Neural progenitor cell (in vitro differentiated cells): ENCODE measurements at regions not wholly inside any gene's neighbourhood (a gene's known extent, or its start where the extent isn't known, plus 50 kb on each side); places are given as distances from the start of the nearest gene placed in this dataset.

Experiments used
- DNase-seq: peaks from one replicate; pipeline ENCODE4 v3.0.0-alpha.2; 2016; ENCODE audit warnings: low spot score
- H2AFZ ChIP-seq: fragments of 200-600 bp; sonication (generic); replicated peaks from 2 replicates; pipeline ENCODE4 v1.6.1; 2016; ENCODE audit warnings: antibody characterized with exemption
- H3F3A ChIP-seq: fragments of 200-600 bp; sonication (generic); 2 replicates; pipeline ENCODE4 v1.6.1; 2016; ENCODE audit warnings: antibody characterized with exemption, low read depth
- H3K27ac ChIP-seq: fragments of 200-600 bp; sonication (generic); 2 replicates; pipeline ENCODE4 v1.5.1; 2016; ENCODE audit warnings: mild to moderate bottlenecking
- H3K27me3 ChIP-seq: fragments of 200-600 bp; sonication (generic); 2 replicates; pipeline ENCODE4 v1.6.1; 2016; ENCODE audit warnings: mild to moderate bottlenecking, moderate library complexity
- H3K36me3 ChIP-seq: fragments of 200-600 bp; sonication (generic); 2 replicates; pipeline ENCODE4 v1.5.1; 2016
- H3K4me1 ChIP-seq: fragments of 200-600 bp; sonication (generic); 2 replicates; pipeline ENCODE4 v1.6.1; 2016; ENCODE audit warnings: mixed run types
- H3K4me2 ChIP-seq: fragments of 200-600 bp; sonication (generic); 2 replicates; pipeline ENCODE4 v1.6.1; 2016
- H3K4me3 ChIP-seq: fragments of 200-600 bp; sonication (generic); 2 replicates; pipeline ENCODE4 v1.5.1; 2016
- H3K79me2 ChIP-seq: fragments of 200-600 bp; sonication (generic); 2 replicates; pipeline ENCODE4 v1.6.1; 2016; ENCODE audit warnings: low read depth
- H3K9ac ChIP-seq: fragments of 200-600 bp; sonication (generic); 2 replicates; pipeline ENCODE4 v1.6.1; 2016
- H3K9me3 ChIP-seq: fragments of 200-600 bp; sonication (generic); 2 replicates; pipeline ENCODE4 v1.5.1; 2016; ENCODE audit warnings: low read depth
- H4K20me1 ChIP-seq: fragments of 200-600 bp; sonication (generic); 2 replicates; pipeline ENCODE4 v1.6.1; 2016; ENCODE audit warnings: low read depth
- H3K27ac Mint-ChIP-seq: 3 replicates; pipeline ENCODE4 v1.8.0; 2021; ENCODE audit warnings: mixed read lengths
- H3K27me3 Mint-ChIP-seq: 2 replicates; pipeline ENCODE4 v1.8.0; 2022; ENCODE audit warnings: low read depth, mild to moderate bottlenecking, inconsistent platforms, moderate library complexity, mixed read lengths; ENCODE audit not compliant: insufficient read depth
- H3K36me3 Mint-ChIP-seq: 3 replicates; pipeline ENCODE4 v1.8.0; 2021; ENCODE audit warnings: mixed read lengths
- H3K4me1 Mint-ChIP-seq: 3 replicates; pipeline ENCODE4 v1.8.0; 2021; ENCODE audit warnings: mixed read lengths
- H3K4me3 Mint-ChIP-seq: 3 replicates; pipeline ENCODE4 v1.8.0; 2021; ENCODE audit warnings: mild to moderate bottlenecking, moderate library complexity, mixed read lengths
- H3K9me3 Mint-ChIP-seq: 3 replicates; pipeline ENCODE4 v1.8.0; 2020; ENCODE audit warnings: mixed read lengths
- EZH2 ChIP-seq: fragments of 200-600 bp; sonication (generic); IDR thresholded peaks from 2 replicates; pipeline ENCODE4 v1.6.1; 2017; ENCODE audit warnings: antibody characterized with exemption, mild to moderate bottlenecking, moderate library complexity
- EZH2phosphoT487 ChIP-seq: fragments of 200-600 bp; sonication (generic); IDR thresholded peaks from 2 replicates; pipeline ENCODE4 v1.6.1; 2017; ENCODE audit warnings: antibody characterized with exemption
- TF ChIP-seq, protein P1 (sequence below): fragments of 200-600 bp; sonication (generic); IDR thresholded peaks from 2 replicates; pipeline ENCODE4 v1.5.1; 2017; ENCODE audit warnings: antibody characterized with exemption, mild to moderate bottlenecking

- TF ChIP-seq, protein P1, sequence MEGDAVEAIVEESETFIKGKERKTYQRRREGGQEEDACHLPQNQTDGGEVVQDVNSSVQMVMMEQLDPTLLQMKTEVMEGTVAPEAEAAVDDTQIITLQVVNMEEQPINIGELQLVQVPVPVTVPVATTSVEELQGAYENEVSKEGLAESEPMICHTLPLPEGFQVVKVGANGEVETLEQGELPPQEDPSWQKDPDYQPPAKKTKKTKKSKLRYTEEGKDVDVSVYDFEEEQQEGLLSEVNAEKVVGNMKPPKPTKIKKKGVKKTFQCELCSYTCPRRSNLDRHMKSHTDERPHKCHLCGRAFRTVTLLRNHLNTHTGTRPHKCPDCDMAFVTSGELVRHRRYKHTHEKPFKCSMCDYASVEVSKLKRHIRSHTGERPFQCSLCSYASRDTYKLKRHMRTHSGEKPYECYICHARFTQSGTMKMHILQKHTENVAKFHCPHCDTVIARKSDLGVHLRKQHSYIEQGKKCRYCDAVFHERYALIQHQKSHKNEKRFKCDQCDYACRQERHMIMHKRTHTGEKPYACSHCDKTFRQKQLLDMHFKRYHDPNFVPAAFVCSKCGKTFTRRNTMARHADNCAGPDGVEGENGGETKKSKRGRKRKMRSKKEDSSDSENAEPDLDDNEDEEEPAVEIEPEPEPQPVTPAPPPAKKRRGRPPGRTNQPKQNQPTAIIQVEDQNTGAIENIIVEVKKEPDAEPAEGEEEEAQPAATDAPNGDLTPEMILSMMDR: no peak
- TF ChIP-seq EZH2phosphoT487 (no peak), EZH2 (no peak)
- H3K36me3 ChIP-seq: no peaks in the 10 kb centered on the region
- peaks cover 24% of the 10 kb centered on the region for H3K4me1 ChIP-seq
- H3K4me3 Mint-ChIP-seq: no peak overlapping the region
- H3K9me3 ChIP-seq: no peaks in the 10 kb centered on the region
- H3K27me3 Mint-ChIP-seq: peaks cover 29% of the 10 kb centered on the region
- H3K27ac ChIP-seq: no peak overlapping the region
- no peaks in the 10 kb centered on the region for H3K79me2 ChIP-seq
- no peak overlapping the region for H3K9ac ChIP-seq
- no peak overlapping the region for H2AFZ ChIP-seq
- peaks cover 9% of the 10 kb centered on the region for H4K20me1 ChIP-seq
- H3K4me2 ChIP-seq: no peak overlapping the region
- no peak overlapping the region for H3K27ac Mint-ChIP-seq
- no peak overlapping the region for H3K4me3 ChIP-seq
- no peaks in the 10 kb centered on the region for H3K9me3 Mint-ChIP-seq
- H3K4me1 Mint-ChIP-seq: peaks cover 71% of the 10 kb centered on the region
- no peaks in the 10 kb centered on the region for H3K36me3 Mint-ChIP-seq
- no peak for DNase-seq
- H3K27me3 ChIP-seq: no peaks in the 10 kb centered on the region
- peaks cover 19% of the 10 kb centered on the region for H3F3A ChIP-seq
Observed at GRCh38 chr16:50451951-50452508, 83.2 kb upstream of the BRD7 start.

DNA sequence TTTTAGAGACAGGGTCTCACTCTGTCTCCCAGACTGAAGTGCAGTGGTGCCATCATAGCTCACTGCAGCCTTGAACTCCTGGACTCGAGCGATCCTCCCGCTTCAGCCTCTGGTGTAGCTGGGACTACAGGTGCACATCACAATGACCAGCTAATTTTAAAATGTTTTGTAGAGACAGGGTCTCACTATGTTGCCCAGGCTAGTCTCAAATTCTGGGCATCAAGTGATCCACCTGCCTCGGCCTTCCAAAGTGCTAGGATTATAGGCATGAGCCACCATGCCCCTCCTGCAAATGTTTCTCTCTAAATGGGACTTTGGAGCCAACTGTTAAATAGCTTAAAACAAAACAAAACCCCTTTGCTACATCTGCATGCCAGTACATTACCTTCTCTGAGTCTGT lies 82.2 kb upstream of the BRD7 start:
- Histone ChIP-seq H3F3A (peaks cover 19% of the 10 kb centered on the region), H3K4me3 (no peak overlapping the region), H3K4me2 (no peak overlapping the region), H3K4me1 (peaks cover 24% of the 10 kb centered on the region), H3K9ac (no peak overlapping the region), H3K79me2 (no peaks in the 10 kb centered on the region), H3K27ac (no peak overlapping the region), H4K20me1 (peaks cover 9% of the 10 kb centered on the region), H3K27me3 (no peaks in the 10 kb centered on the region), H3K9me3 (no peaks in the 10 kb centered on the region), H3K36me3 (no peaks in the 10 kb centered on the region), H2AFZ (no peak overlapping the region)
- Mint-ChIP-seq H3K9me3 (no peaks in the 10 kb centered on the region), H3K27ac (peak overlapping the region; percentile 33), H3K36me3 (no peaks in the 10 kb centered on the region), H3K4me1 (peaks cover 74% of the 10 kb centered on the region), H3K27me3 (peaks cover 35% of the 10 kb centered on the region), H3K4me3 (peak overlapping the region; percentile 73)
- TF ChIP-seq EZH2phosphoT487 (no peak), EZH2 (no peak)
- TF ChIP-seq, protein P1: no peak
- DNase-seq: no peak

DNA sequence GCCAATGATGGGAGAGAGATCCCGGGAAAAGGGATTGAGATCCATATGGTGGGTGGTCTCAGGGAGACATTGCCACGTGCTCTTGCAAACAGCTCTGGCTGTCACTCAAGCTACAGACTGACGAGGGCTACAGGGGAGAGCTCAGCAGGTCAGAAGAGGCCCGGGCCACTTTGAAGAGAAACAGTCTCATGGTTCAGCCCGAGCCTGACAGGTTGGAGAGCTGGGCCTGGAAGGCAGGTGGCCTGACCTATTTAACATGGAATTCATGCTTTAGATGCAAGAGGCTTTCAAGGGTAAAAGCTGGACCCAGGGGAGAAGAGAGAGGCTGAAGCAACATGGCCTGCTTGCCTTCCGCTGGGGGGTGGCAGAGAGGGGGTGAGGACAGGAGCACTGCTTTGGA lies 81.0 kb upstream of the BRD7 start:
- Mint-ChIP-seq H3K27me3 (peaks cover 37% of the 10 kb centered on the region), H3K4me1 (peaks cover 65% of the 10 kb centered on the region), H3K9me3 (no peaks in the 10 kb centered on the region), H3K27ac (no peak overlapping the region), H3K36me3 (no peaks in the 10 kb centered on the region), H3K4me3 (peak overlapping the region; percentile 39)
- Histone ChIP-seq H3K4me1 (peaks cover 24% of the 10 kb centered on the region), H3F3A (peaks cover 19% of the 10 kb centered on the region), H3K27ac (no peak overlapping the region), H3K27me3 (no peaks in the 10 kb centered on the region), H3K79me2 (no peaks in the 10 kb centered on the region), H3K4me3 (no peak overlapping the region), H3K9ac (no peak overlapping the region), H3K36me3 (no peaks in the 10 kb centered on the region), H4K20me1 (peaks cover 9% of the 10 kb centered on the region), H2AFZ (no peak overlapping the region), H3K4me2 (peak overlapping the region; percentile 18), H3K9me3 (no peaks in the 10 kb centered on the region)
- no peak for TF ChIP-seq EZH2
- TF ChIP-seq EZH2phosphoT487: no peak
- TF ChIP-seq, protein P1: no peak
- peak; percentile 45 for DNase-seq
